NCI-H1092 treated with DMSO at 0.1 percent for 48 hours (cell line): ENCODE measurements at regions not wholly inside any gene's neighbourhood (a gene's known extent, or its start where the extent isn't known, plus 50 kb on each side); places are given as distances from the start of the nearest gene placed in this dataset.

Source experiments
- DNase-seq: peaks from one replicate; lab custom pipeline; 2025; lab: John Stamatoyannopoulos, UW

- DNase-seq, result no peak
Observed at GRCh38 chr6:167515873-167516507, 191.1 kb downstream of the TTLL2 start.

GRCh38 chr6:167517254-167517916 lies 192.5 kb downstream of the TTLL2 start:
- DNase-seq, result no peak

GRCh38 chr6:167523426-167523825 lies 198.5 kb downstream of the TTLL2 start:
- DNase-seq, result no peak

GRCh38 chr6:167524261-167525111 lies 199.6 kb downstream of the TTLL2 start:
- DNase-seq, result no peak

- no peak for DNase-seq
Observed at GRCh38 chr6:167525774-167526173, 200.9 kb downstream of the TTLL2 start.

GRCh38 chr6:167526465-167527368 lies 201.8 kb downstream of the TTLL2 start:
- DNase-seq, result no peak

GRCh38 chr6:167528239-167528638 lies 203.4 kb downstream of the TTLL2 start:
- DNase-seq, result no peak

GRCh38 chr6:167528976-167529375 lies 204.1 kb downstream of the TTLL2 start:
- no peak for DNase-seq

- DNase-seq, result no peak
Observed at GRCh38 chr6:167529444-167530335, 204.8 kb downstream of the TTLL2 start.

- DNase-seq, result peak; percentile 19
Observed at GRCh38 chr6:167530951-167531350, 206.1 kb downstream of the TTLL2 start.

- DNase-seq, result no peak
Observed at GRCh38 chr6:167532410-167533288, 207.8 kb downstream of the TTLL2 start.

GRCh38 chr6:167533851-167534250 lies 209.0 kb downstream of the TTLL2 start:
- DNase-seq, result no peak

GRCh38 chr6:167537816-167538215 lies 212.9 kb downstream of the TTLL2 start:
- no peak for DNase-seq

GRCh38 chr6:167538746-167539145 lies 213.9 kb downstream of the TTLL2 start:
- no peak for DNase-seq

GRCh38 chr6:167540796-167541195 lies 215.9 kb downstream of the TTLL2 start:
- DNase-seq, result no peak

- no peak for DNase-seq
Observed at GRCh38 chr6:167541544-167541943, 216.7 kb downstream of the TTLL2 start.

GRCh38 chr6:167543602-167544497 lies 219.0 kb downstream of the TTLL2 start:
- peak; percentile 11 for DNase-seq

GRCh38 chr6:167546611-167547327 lies 221.9 kb downstream of the TTLL2 start:
- DNase-seq, result no peak
